HepG2 (cell line): ENCODE measurements at regions not wholly inside any gene's neighbourhood (a gene's known extent, or its start where the extent isn't known, plus 50 kb on each side); places are given as distances from the start of the nearest gene placed in this dataset.
"Not testable (repeated sequence)": the region's sequence is repeated elsewhere in the genome, so short reads cannot be mapped to it uniquely, and the experiment has no call there.

Experiments
- ATAC-seq: fragments of 200-7000 bp; cut with Tn5 transposase; 3 replicates; pipeline ENCODE4 v1.9.1; 2020; ENCODE audit warnings: mild to moderate bottlenecking, moderate library complexity
- BruUV-seq: library from RNA; stranded (reverse); fragments of 400-500 nt; replicated peaks from 2 replicates; lab custom pipeline; 2021; lab: Mats Ljungman, UMichigan
- CTCF ChIA-PET: fragments of 300-600 bp; formaldehyde crosslinking; extraction: SDS; loops from one replicate; lab custom pipeline; 2021; ENCODE audit warnings: low total read pairs, inconsistent platforms, low intra/inter-chr PET ratio; lab: Yijun Ruan, JAX
- POLR2A ChIA-PET: fragments of 350-600 bp; sonication (Branson Sonifier 250); formaldehyde crosslinking; loops from one replicate; lab custom pipeline; 2020; ENCODE audit warnings: antibody characterized with exemption, inconsistent platforms; lab: Yijun Ruan, JAX
- DNase-seq: peaks from one replicate; pipeline ENCODE4 v3.0.0-alpha.2; 2015; ENCODE audit warnings: low spot score
- FAIRE-seq: peaks from 3 replicates; lab custom pipeline; 2011; peaks lifted over from hg19 to GRCh38; lab: Jason Lieb, UNC
- H2AFZ ChIP-seq: one replicate; pipeline ENCODE4 v1.6.1; 2011; ENCODE audit warnings: low read length, inconsistent platforms
- H3K27ac ChIP-seq: fragments of 300-600 bp; 3 replicates; pipeline ENCODE4 v1.8.0; 2011; ENCODE audit warnings: mixed run types, mild to moderate bottlenecking, mixed read lengths, low read length, inconsistent platforms; ENCODE audit not compliant: insufficient read depth; ENCODE audit errors: extremely low read length
- H3K27me3 ChIP-seq, 2 experiments: fragments of 200-600 bp in 1 of 2; 2 replicates in 1 of 2; 3 replicates in 1 of 2; pipeline versions ENCODE4 v1.6.0 to v1.8.0; 2011; ENCODE audit warnings: low read length in 2 of 2, mild to moderate bottlenecking in 2 of 2, moderate library complexity in 2 of 2, inconsistent platforms in 1 of 2; ENCODE audit not compliant: insufficient read depth in 2 of 2, control insufficient read depth in 1 of 2
- H3K36me3 ChIP-seq, 2 experiments: fragments of 200-600 bp in 1 of 2; replicated peaks in 1 of 2; 2 replicates in 1 of 2; 3 replicates in 1 of 2; pipeline versions ENCODE4 v1.5.1 to v1.8.0; 2011; ENCODE audit warnings: low read length in 2 of 2, inconsistent platforms in 1 of 2; ENCODE audit not compliant: insufficient read depth in 2 of 2, control insufficient read depth in 1 of 2
- H3K4me1 ChIP-seq: 2 replicates; pipeline ENCODE4 v1.5.1; 2012; ENCODE audit warnings: low read length, inconsistent platforms; ENCODE audit not compliant: insufficient read depth
- H3K4me2 ChIP-seq: 2 replicates; pipeline ENCODE4 v1.6.0; 2011; ENCODE audit warnings: low read depth, low read length, inconsistent platforms
- H3K4me3 ChIP-seq, 3 experiments: fragments of 200-600 bp in 1 of 3; sonication (generic), shearing (Covaris generic) in 1 of 3; replicated peaks in 1 of 3; 2 replicates each; pipeline ENCODE4 v1.5.1; 2011 to 2016; ENCODE audit warnings: low read length in 3 of 3, inconsistent platforms in 2 of 3, low read depth in 2 of 3, mild to moderate bottlenecking in 2 of 3, control low read depth in 1 of 3, mixed read lengths in 1 of 3; ENCODE audit not compliant: insufficient read depth in 1 of 3
- H3K79me2 ChIP-seq: one replicate; pipeline ENCODE4 v1.6.1; 2011; ENCODE audit warnings: low read length, inconsistent platforms; ENCODE audit not compliant: insufficient read depth
- H3K9ac ChIP-seq: 2 replicates; pipeline ENCODE4 v1.6.0; 2011; ENCODE audit warnings: mild to moderate bottlenecking, low read depth, low read length, inconsistent platforms; ENCODE audit not compliant: insufficient read depth
- H3K9me3 ChIP-seq: 2 replicates; pipeline ENCODE4 v1.5.1; 2012; ENCODE audit warnings: mild to moderate bottlenecking, low read length
- H4K20me1 ChIP-seq: 2 replicates; pipeline ENCODE4 v1.6.0; 2011; ENCODE audit warnings: inconsistent platforms, mild to moderate bottlenecking, low read length, moderate library complexity; ENCODE audit not compliant: insufficient read depth
- ATF7 ChIP-seq, 2 experiments: fragments of 450-650 bp in 1 of 2; sonication (generic) in 1 of 2; formaldehyde crosslinking in 1 of 2; IDR thresholded peaks; 2 replicates each; pipeline versions ENCODE4 v1.4.0 to v1.6.1; 2016 to 2020; ENCODE audit warnings: antibody characterized with exemption in 1 of 2, mild to moderate bottlenecking in 1 of 2, missing genetic modification reagents in 1 of 2
- CREB1 ChIP-seq, 2 experiments: fragments of 450-650 bp in 1 of 2; IDR thresholded peaks; 2 replicates each; pipeline ENCODE4 v1.6.1; 2016 to 2017; ENCODE audit warnings: control low read depth in 1 of 2, mild to moderate bottlenecking in 1 of 2, missing compliant biosample characterization in 1 of 2, missing genetic modification characterization in 1 of 2
- WGBS: methylation state at CpG from one replicate; pipeline ENCODE4 v1.1.6; 2017; ENCODE audit warnings: low lambda C conversion rate; 5-methylcytosine and 5-hydroxymethylcytosine counted together
- in situ Hi-C: cut with HindIII; loops from 2 replicates; pipeline ENCODE4 v1.10.0; 2017; ENCODE audit warnings: low pct_unique_long_range_greater_than_20kb; ENCODE audit not compliant: extremely low pct_ligation_motif_present
- intact Hi-C: fragments of 100-400 bp; cut with micrococcal nuclease; formaldehyde crosslinking; loops from one replicate; pipeline ENCODE4 v1.10.0; 2022; ENCODE audit not compliant: unreplicated experiment

DNA sequence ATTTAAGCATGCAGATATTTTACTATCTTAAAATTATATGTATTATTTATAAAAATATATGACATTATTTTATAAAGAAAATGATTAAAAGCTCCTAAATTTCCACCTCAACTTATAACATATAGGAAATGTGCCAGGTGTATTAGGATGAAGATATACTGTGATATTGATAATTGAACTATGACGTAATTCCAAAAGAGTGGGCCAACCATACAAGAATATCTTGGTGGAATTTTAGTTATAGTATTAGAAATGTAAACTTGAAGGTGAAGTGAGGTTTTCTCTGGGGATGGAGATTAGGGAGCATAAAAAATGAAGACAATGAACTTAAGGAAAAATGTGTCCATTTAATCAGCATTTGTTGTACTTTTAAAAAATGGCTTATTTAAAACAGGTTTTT is 1471.2 kb downstream of the KHDRBS2 start:
- ATAC-seq, FAIRE-seq, CTCF ChIA-PET: not testable (repeated sequence)

DNA sequence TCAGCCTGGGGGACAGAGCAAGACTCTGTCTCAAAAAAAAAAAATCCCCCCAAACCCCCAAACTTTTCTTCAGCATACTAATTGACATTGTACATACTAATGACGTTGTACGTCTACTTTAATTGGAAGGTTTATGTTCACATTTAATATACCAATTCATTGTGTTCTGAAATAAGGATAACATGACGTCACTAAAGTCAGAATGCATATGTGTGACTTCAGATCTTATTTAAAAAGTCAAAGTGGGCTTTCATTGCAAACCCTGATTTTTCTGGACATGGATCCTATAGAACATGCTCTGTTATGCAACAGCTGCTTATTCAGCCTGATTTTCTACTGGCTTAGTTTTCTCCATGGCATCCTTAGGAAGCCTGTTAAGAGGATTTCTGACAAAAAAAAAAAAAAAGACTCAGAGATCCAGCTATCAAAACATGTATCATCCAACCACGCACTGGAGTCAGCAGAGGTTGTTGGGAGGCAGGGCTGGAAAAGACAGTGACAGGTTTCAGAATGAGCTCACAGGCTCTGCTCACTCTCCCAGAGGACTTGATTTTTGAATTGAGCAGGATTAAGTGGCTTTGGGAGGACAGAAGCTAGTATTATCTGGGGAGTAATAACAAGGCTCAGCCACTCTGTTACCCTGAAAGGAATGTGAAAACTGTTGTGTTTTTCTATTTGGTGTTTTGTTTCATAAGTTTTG is 1472.0 kb downstream of the KHDRBS2 start:
- H3K4me1 ChIP-seq; H3K79me2 ChIP-seq; ATAC-seq; DNase-seq; H3K4me3 ChIP-seq; POLR2A ChIA-PET; H3K9ac ChIP-seq; CTCF ChIA-PET; H3K27ac ChIP-seq; H2AFZ ChIP-seq; H3K36me3 ChIP-seq; intact Hi-C loops; H3K27me3 ChIP-seq; H4K20me1 ChIP-seq; FAIRE-seq; H3K4me2 ChIP-seq; in situ Hi-C loops; BruUV-seq; TF ChIP-seq ATF7, CREB1 (CRISPR knock-in tag; IDR thresholded peaks at IDR 0.05): not testable (repeated sequence)
- WGBS: 27% methylated on average over 4 of the region's 4 CpGs
- peaks cover 57% of the 10 kb centered on the region for H3K9me3 ChIP-seq
- TF ChIP-seq ATF7 (IDR thresholded peaks at IDR 0.05): peak; percentile 95
- TF ChIP-seq CREB1 (IDR thresholded peaks at IDR 0.05): peak; percentile 93

More for the DNA sequence above, 1471.2 kb downstream of the KHDRBS2 start:
- H3K4me3 ChIP-seq; H3K4me2 ChIP-seq; in situ Hi-C loops; H4K20me1 ChIP-seq; POLR2A ChIA-PET; H2AFZ ChIP-seq; H3K36me3 ChIP-seq; intact Hi-C loops; BruUV-seq; DNase-seq; H3K27ac ChIP-seq; H3K4me1 ChIP-seq; H3K27me3 ChIP-seq; H3K9ac ChIP-seq; H3K79me2 ChIP-seq; TF ChIP-seq CREB1, ATF7 (CRISPR knock-in tag; IDR thresholded peaks at IDR 0.05): not testable (repeated sequence)
- peaks cover 63% of the 10 kb centered on the region for H3K9me3 ChIP-seq
- WGBS: 7% methylated on average over 1 of the region's 1 CpG
- TF ChIP-seq CREB1 (IDR thresholded peaks at IDR 0.05) (peak; percentile 31; the same call in 1 of the 2 replicates), ATF7 (IDR thresholded peaks at IDR 0.05) (peak; percentile 91)

DNA sequence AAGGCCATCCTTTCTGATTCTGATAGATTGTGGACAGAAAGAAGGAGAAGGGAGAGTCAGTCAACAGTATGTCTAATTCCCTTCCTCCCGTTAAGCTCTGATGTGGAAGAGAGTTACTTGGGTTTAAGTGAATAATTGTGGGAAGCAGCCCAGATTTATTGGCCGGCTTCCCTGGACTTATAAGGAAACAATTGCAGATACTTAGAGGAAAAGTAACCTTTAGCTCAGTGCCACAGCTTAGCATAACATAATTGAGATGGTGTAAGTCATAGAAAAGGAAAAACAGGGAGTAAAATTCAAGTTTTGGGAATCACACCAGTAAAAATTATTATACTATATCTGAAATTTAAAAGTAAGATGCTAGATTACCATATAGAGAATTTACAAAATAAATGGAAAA is 1475.8 kb downstream of the KHDRBS2 start:
- H3K27ac ChIP-seq, POLR2A ChIA-PET, BruUV-seq, H3K4me3 ChIP-seq, H4K20me1 ChIP-seq, ATAC-seq, DNase-seq, intact Hi-C loops, H2AFZ ChIP-seq, H3K4me1 ChIP-seq, H3K36me3 ChIP-seq, H3K9ac ChIP-seq, H3K4me2 ChIP-seq, H3K79me2 ChIP-seq, in situ Hi-C loops, FAIRE-seq, CTCF ChIA-PET, H3K27me3 ChIP-seq: not testable (repeated sequence)
- peaks cover 56% of the 10 kb centered on the region for H3K9me3 ChIP-seq
- 0% methylated on average over 1 of the region's 2 CpGs for WGBS

DNA sequence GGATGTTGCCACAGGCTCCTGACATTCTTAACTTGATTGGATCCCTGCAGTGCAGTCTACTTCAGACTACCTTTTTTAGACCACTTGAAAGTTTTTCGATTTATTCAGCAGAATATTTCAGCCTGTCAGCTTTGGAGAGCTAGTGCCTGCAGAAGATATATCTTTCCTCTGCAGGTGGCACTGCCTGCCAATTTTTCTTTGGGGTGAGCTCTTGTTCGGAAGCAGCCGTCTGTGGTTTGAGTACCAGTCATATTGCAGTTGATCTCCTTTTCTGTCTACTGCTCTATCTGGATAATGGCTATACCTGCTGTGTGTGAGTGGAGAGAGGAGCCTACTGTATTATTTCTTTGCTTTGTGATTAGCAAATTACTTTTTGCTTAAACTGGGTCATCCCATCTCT is 1486.9 kb downstream of the KHDRBS2 start:
- DNase-seq, in situ Hi-C loops, H3K9ac ChIP-seq, H3K4me3 ChIP-seq, H3K27ac ChIP-seq, H3K4me2 ChIP-seq, H3K4me1 ChIP-seq, H4K20me1 ChIP-seq, H3K36me3 ChIP-seq, H2AFZ ChIP-seq, H3K79me2 ChIP-seq, BruUV-seq, POLR2A ChIA-PET, FAIRE-seq, intact Hi-C loops, ATAC-seq, H3K27me3 ChIP-seq, CTCF ChIA-PET: not testable (repeated sequence)
- H3K9me3 ChIP-seq: peaks cover 53% of the 10 kb centered on the region
- 39% methylated on average over 3 of the region's 3 CpGs for WGBS
